DMS114 treated with DMSO at 0.1 percent for 48 hours (cell line): ENCODE measurements at regions not wholly inside any gene's neighbourhood (a gene's known extent, or its start where the extent isn't known, plus 50 kb on each side); places are given as distances from the start of the nearest gene placed in this dataset.
A peak's percentile ranks its signal among the peaks of the same experiment; 100 is the strongest.

Experiments
- DNase-seq: peaks from one replicate; lab custom pipeline; 2025; ENCODE audit not compliant: unreplicated experiment; lab: John Stamatoyannopoulos, UW

- DNase-seq, result no peak
These were observed 216.1 kb downstream of the MEF2C start for GRCh38 chr5:88666761-88667495.

GRCh38 chr5:88665750-88666215 lies 217.2 kb downstream of the MEF2C start:
- no peak for DNase-seq

DNA sequence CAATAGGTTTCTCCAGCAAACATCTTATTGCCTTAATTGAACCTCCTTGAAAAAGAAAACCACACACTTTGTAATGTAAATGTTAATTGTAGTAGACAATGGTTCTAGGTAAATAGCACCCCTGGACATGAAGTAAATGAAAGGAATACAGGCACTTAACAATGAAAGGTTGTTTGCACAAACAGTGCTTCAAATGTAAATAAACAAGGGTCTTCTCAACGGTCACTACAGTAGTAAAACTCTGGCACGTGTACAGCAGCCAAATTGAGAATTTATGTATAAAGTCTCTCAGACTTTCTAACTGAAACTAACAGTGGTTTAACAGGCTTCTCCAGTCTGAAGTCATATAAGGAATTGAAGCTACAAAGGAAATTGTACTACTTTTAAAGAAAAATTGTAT lies 218.3 kb downstream of the MEF2C start:
- DNase-seq, result no peak

- no peak for DNase-seq
These were observed 219.2 kb downstream of the MEF2C start for GRCh38 chr5:88663793-88664216.

DNA sequence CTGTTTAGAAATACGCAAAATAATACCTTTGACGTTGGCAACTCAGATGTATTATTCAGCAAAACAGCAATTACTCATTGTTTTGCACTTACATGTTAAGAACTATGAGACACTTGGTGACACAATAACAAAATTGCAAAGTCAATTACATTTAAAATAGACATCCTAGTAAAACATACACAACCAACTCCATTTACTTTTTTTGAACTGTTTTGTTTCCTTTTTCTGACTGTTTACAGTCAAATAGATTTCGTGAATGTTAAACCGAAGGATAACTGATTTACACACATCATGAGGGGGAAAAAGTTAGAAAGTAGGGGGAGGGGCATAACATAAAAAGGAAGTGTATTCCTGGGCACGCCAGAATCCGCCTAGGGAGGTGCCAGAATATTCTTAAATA lies 220.1 kb downstream of the MEF2C start:
- no peak for DNase-seq

DNA sequence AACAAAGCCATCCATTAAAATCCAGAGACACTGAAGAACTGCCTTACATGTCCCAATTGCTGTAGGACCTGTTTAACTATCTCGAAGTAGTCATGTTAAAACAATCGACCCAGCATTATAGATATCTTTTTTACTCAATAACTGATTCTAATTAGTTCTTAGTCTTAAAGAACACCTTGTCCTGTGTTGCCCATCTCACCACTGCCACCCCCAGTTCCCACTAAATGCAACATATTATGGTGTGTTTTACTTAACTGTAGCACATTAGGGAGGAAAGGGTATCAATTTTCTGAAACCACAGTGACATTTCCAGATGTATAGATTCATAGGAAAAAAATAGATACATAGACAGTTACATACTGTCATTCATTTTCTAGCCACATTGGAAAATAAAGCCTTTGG lies 221.2 kb downstream of the MEF2C start:
- no peak for DNase-seq

DNA sequence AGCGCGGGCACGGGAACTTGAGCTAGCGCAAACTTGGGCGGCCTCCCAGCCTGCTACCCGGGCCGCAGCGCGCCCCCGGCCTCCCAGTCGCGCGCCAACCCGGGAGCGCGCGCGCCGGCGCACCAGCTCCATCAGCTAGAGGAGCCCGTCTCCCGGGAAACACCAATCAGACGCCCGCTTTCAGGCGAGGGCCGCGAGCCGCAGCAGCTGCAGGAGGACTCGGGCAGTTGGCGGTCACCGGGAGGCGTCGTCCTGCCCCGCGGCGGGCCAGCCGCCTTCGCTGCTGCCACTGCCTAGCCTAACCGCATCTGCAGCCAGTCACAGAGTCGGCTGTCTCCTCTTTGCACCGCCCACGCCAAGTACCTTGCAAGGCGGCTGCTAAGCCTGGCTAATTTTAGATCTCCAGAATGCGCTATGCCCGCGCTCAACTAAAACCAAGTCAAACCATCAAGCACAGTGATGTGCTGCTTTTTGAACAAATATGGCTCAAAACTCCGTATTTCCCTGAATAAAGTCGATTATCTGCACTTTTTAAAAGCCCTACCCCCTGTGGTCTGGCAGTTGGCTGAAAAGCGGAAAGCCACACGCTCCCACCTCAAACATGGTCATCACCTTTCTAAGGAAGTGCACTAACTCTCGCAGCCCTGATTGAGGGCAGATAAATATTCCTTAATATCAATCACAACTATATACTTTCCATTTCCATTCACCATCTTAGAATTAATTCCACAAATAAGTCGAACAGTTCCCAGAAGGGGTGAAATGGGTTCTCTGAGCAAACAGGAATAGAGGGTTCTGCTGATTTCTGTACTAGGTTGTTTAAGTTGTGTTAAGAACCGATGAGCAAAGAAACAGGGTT lies 221.8 kb downstream of the MEF2C start:
- peak; percentile 79 for DNase-seq

DNA sequence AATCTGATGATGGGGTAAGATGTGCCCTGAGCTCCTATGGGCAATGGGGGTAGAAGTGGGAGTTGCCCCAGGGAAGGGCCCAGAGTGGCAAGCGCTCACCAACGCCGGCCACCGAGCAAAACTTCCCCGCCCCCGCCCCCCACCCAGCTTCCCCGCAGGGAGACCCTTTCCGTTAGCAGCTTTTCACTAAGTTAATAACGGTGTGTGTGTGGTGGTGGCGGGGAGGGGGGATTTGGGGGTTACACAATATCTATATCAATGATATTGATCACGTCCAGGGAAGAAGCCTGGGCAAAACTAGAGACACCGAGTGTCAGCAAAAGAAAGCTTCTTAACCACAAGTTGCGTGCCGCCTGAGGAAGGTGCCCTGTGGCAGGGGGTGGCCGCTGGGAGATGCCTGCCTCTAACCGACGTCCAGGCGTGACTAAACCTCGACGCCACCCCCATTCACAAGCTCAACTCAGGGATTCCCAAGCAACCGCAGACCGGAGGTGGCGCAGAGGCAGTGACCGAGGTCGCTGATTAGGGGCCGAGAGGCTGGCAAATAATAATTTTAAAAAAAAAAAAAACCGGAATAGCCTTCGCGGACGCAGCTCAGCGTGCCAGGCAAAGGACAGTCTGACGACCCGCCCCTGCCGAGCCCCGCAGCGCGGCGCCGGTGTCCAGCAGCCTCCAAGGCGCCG lies 222.6 kb downstream of the MEF2C start:
- DNase-seq, result no peak

GRCh38 chr5:88659529-88660263 lies 223.3 kb downstream of the MEF2C start:
- DNase-seq, result no peak

GRCh38 chr5:88658886-88659285 lies 224.1 kb downstream of the MEF2C start:
- no peak for DNase-seq

GRCh38 chr5:88657906-88658775 lies 224.8 kb downstream of the MEF2C start:
- no peak for DNase-seq

DNA sequence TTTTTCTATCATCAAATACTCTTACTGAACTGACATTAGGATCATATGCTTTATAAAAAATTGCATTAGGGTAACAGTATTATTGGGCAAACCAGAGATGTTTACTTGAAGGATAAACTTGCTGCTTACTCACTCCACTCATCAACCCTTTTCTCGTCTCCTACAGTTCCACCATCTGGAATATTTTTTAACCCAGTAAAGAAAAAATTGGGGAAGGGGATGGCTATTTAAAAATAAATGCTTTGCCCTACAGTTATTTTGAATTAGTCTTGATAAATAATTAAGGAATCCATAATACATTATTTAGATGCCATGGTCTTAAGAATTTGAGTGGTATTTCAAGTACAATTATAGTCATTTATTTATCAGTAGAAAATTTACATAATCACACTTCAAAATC lies 225.8 kb downstream of the MEF2C start:
- DNase-seq, result no peak

- DNase-seq, result no peak
These were observed 226.6 kb downstream of the MEF2C start for GRCh38 chr5:88656221-88656950.

- DNase-seq, result no peak
These were observed 229.5 kb downstream of the MEF2C start for GRCh38 chr5:88653471-88653870.

- no peak for DNase-seq
These were observed 235.1 kb downstream of the MEF2C start for GRCh38 chr5:88647901-88648300.

DNA sequence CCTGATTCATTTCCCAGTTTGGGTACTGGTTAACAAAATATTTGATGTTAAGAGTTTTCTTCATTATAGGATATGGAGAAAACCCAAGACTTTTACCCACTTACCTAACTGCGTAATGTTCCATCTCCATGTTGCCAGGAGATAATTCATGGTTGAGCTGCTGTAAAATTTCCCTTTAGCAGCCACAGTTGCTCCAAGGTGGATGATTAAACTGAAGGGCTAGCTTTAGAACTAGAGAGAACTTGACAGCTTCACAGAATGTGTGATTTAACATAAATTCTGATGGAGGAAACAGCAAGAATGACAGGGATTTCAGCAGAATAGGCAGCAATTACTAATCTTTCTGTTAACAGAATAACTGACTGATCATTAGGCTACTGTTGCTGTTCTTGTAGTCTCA lies 236.1 kb downstream of the MEF2C start:
- DNase-seq, result no peak

DNA sequence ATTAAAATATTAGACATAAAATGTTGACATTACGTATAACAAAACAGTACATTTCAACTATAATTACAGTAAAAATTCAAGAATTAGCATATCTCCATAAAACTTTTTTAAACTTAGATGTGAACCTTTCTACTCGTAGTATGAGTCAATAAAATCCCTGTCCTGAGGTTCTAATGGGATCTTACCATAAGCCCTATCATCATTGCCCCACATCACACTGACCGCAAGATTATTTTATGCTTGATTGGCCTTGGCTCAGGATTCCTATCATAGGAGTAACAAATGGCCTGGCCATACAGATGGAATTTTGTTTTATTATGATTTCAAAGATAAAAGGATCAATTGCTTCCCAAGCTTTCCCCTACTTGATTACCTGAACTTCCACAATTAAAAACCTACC lies 238.3 kb downstream of the MEF2C start:
- no peak for DNase-seq

DNA sequence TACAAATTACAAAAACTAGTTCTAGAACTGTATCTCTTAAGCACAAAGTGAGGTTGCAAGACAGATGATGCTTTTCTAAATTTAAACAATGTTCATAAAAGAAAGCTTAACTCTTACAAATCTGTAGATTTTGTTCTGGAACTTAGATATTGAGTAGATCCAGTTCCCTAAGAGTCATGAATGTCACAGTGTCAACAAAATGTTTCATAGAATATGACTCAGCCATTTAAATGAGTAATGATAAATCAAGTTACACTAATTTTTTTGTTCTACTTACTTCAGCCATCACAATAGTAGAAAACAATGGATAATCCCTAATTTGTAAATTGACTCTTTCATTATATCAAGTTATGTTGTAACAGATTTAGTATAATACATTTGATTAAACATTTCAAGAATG lies 239.7 kb downstream of the MEF2C start:
- DNase-seq, result no peak

GRCh38 chr5:88634014-88634413 lies 249.0 kb downstream of the MEF2C start:
- DNase-seq, result no peak
